ENCODE measurements at regions not wholly inside any gene's neighbourhood (a gene's known extent, or its start where the extent isn't known, plus 50 kb on each side); places are given as distances from the start of the nearest gene placed in this dataset.

DNA sequence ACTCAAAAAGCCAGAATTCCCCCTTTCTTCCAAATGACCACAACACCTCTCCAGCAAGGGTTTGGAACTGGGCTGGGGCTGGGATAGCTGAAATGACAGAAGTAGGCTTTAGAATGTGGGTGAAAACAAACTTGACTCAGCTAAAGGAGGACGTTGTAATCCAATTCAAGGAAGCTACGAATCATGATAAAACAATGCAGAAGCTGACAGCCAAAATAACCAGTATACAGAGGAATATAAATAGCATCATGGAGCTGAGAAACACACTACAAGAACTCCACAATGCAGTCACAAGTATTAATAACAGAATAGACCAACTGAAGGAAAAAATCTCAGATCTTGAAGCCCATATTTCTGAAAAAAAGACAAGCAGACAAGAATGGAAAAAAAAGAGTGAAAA, 95.8 kb upstream of the TET2 start:
- ChIA-PET CTCF (interaction anchor here (0.7 to 0.9 kb wide), 3 partner anchors 27 to 600 kb away, joined by 3 to 5 read pairs (median 4); no protein-coding TSS in a partner anchor), POLR2A (interaction anchor here (0.7 kb wide), 1 partner anchor 42 kb away, joined by 5 read pairs; no protein-coding TSS in a partner anchor)
- DNase-seq (ENCODE audit: unreplicated experiment), result no peak
- Mint-ChIP-seq H3K9me3 (ENCODE audit: unreplicated experiment) (peaks cover 22% of the 10 kb centered on the region), H3K36me3 (ENCODE audit: insufficient read depth, unreplicated experiment) (no peaks in the 10 kb centered on the region), H3K27me3 (ENCODE audit: insufficient read depth, unreplicated experiment) (no peaks in the 10 kb centered on the region), H3K4me1 (ENCODE audit: insufficient read depth, unreplicated experiment) (no peaks in the 10 kb centered on the region), H3K27ac (ENCODE audit: low read depth, unreplicated experiment) (no peak overlapping the region), H3K4me3 (ENCODE audit: unreplicated experiment) (no peak overlapping the region)
- no TSS peak for BruUV-seq (replicated peaks)
- TF ChIP-seq CTCF (IDR thresholded peaks at IDR 0.05; ENCODE audit: unreplicated experiment), result no peak
- intact Hi-C loops (cut with micrococcal nuclease), result no loop called here

- no peak for DNase-seq (ENCODE audit: unreplicated experiment)
- no peak overlapping the region for H3K27ac Mint-ChIP-seq (ENCODE audit: low read depth, unreplicated experiment)
- H3K27me3 Mint-ChIP-seq (ENCODE audit: insufficient read depth, unreplicated experiment), result no peaks in the 10 kb centered on the region
- no peaks in the 10 kb centered on the region for H3K36me3 Mint-ChIP-seq (ENCODE audit: insufficient read depth, unreplicated experiment)
- intact Hi-C loops (cut with micrococcal nuclease), result loop anchor here (5.0 kb wide), 1 partner anchor 50 kb away; no protein-coding TSS in a partner anchor
- peaks cover 35% of the 10 kb centered on the region for H3K4me1 Mint-ChIP-seq (ENCODE audit: insufficient read depth, unreplicated experiment)
- CTCF ChIA-PET, result interaction anchor here (0.6 to 0.7 kb wide), 3 partner anchors 182 to 1008 kb away, joined by 3 to 6 read pairs (median 3); no protein-coding TSS in a partner anchor
- no TSS peak for BruUV-seq (replicated peaks)
- POLR2A ChIA-PET, result interaction anchor here (0.6 to 1.5 kb wide), 2 partner anchors 31 to 970 kb away, joined by 3 to 4 read pairs; no protein-coding TSS in a partner anchor
- TF ChIP-seq CTCF (IDR thresholded peaks at IDR 0.05; ENCODE audit: unreplicated experiment), result no peak
- no peak overlapping the region for H3K4me3 Mint-ChIP-seq (ENCODE audit: unreplicated experiment)
- H3K9me3 Mint-ChIP-seq (ENCODE audit: unreplicated experiment), result peaks cover 4% of the 10 kb centered on the region
Observed at GRCh38 chr4:105057370-105058105, 89.1 kb upstream of the TET2 start.

GRCh38 chr4:105058177-105058812, 88.4 kb upstream of the TET2 start:
- Mint-ChIP-seq H3K36me3 (ENCODE audit: insufficient read depth, unreplicated experiment) (no peaks in the 10 kb centered on the region), H3K4me1 (ENCODE audit: insufficient read depth, unreplicated experiment) (peaks cover 35% of the 10 kb centered on the region), H3K27ac (ENCODE audit: low read depth, unreplicated experiment) (no peak overlapping the region), H3K4me3 (ENCODE audit: unreplicated experiment) (no peak overlapping the region), H3K27me3 (ENCODE audit: insufficient read depth, unreplicated experiment) (no peaks in the 10 kb centered on the region), H3K9me3 (ENCODE audit: unreplicated experiment) (no peaks in the 10 kb centered on the region)
- intact Hi-C loops (cut with micrococcal nuclease), result loop anchor here (5.0 kb wide), 1 partner anchor 49 kb away; no protein-coding TSS in a partner anchor
- TF ChIP-seq CTCF (IDR thresholded peaks at IDR 0.05; ENCODE audit: unreplicated experiment), result no peak
- ChIA-PET CTCF (interaction anchor here (0.6 kb wide), 1 partner anchor 1710 kb away, joined by 3 read pairs; no protein-coding TSS in a partner anchor), POLR2A (interaction anchor here (0.6 to 1.5 kb wide), 3 partner anchors 30 to 1331 kb away, joined by 3 to 4 read pairs (median 3); no protein-coding TSS in a partner anchor)
- BruUV-seq (replicated peaks), result no TSS peak
- DNase-seq (ENCODE audit: unreplicated experiment), result peak; percentile 56

GRCh38 chr4:105059337-105059736, 87.3 kb upstream of the TET2 start:
- DNase-seq (ENCODE audit: unreplicated experiment), result peak; percentile 45
- no TSS peak for BruUV-seq (replicated peaks)
- ChIA-PET POLR2A (interaction anchor here (1.5 kb wide), 1 partner anchor 29 kb away, joined by 4 read pairs; no protein-coding TSS in a partner anchor), CTCF (no interaction called here)
- no peak overlapping the region for H3K27ac Mint-ChIP-seq (ENCODE audit: low read depth, unreplicated experiment)
- H3K4me3 Mint-ChIP-seq (ENCODE audit: unreplicated experiment), result no peak overlapping the region
- peaks cover 35% of the 10 kb centered on the region for H3K4me1 Mint-ChIP-seq (ENCODE audit: insufficient read depth, unreplicated experiment)
- no peaks in the 10 kb centered on the region for H3K36me3 Mint-ChIP-seq (ENCODE audit: insufficient read depth, unreplicated experiment)
- no peaks in the 10 kb centered on the region for H3K9me3 Mint-ChIP-seq (ENCODE audit: unreplicated experiment)
- no peaks in the 10 kb centered on the region for H3K27me3 Mint-ChIP-seq (ENCODE audit: insufficient read depth, unreplicated experiment)
- no peak for TF ChIP-seq CTCF (IDR thresholded peaks at IDR 0.05; ENCODE audit: unreplicated experiment)
- intact Hi-C loops (cut with micrococcal nuclease), result loop anchor here (5.0 kb wide), 1 partner anchor 48 kb away; no protein-coding TSS in a partner anchor

All from MCF 10A (cell line).